NCI-H774 (cell line): ENCODE measurements at regions not wholly inside any gene's neighbourhood (a gene's known extent, or its start where the extent isn't known, plus 50 kb on each side); places are given as distances from the start of the nearest gene placed in this dataset.

Experiments used
- DNase-seq: peaks from one replicate; lab custom pipeline; 2025; lab: John Stamatoyannopoulos, UW

DNA sequence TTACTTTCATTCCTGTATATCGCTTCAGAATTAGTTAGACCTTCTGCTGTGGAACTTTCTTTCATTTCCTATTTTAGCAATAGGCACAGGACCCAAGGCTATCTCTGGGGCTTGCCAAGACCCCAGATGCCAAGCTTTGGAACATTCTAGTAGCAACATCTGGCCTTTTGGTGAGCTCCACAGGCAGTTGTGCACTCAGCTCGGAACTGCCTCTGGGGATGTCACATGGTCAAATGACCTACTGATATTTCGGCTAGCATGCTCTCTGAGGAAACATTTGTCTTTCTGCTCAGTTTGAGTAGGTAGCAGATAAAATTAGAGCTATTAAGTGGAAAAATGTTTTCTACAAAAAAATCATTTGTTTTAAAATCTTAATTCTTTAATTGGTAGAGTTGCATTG is 76.6 kb upstream of the ITGA4 start:
- DNase-seq = no peak

DNA sequence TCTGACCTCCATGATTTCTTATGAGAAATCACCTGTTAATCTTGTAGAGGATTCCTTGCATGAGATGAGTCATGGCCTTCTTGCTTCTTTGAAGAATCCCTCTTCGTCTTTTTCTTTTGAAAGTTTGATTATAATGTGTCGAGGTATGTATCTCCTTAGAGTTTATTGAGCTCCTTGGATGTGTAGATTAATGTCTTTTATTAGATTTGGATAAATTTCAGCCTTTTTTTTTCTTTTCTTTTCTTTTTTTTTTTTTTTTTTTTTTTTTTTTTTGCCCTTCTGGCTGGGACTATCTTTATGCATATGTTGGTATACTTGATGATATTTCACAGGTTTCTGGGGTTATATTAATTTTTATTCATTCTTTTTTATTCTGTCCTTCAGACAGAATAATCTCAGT is 72.3 kb upstream of the ITGA4 start:
- DNase-seq = no peak

DNA sequence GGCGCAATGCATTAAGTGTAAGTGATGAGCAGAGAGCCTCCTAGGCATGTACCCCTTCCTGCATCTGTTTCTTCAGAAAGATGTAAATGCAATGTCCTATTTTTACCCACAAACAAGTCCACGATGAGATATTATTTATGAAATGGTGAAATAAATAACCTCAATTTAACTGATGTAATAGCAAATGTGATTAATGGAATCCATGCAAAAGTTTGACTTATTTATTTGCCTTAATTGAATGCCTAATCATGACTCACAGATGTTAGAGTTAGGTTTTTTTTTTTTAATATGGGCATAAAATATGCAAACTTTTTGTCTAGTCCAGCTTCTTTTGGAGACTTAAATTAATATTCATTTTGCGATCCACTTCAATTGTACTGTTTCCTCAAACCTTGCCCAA is 67.7 kb upstream of the ITGA4 start:
- no peak for DNase-seq

DNA sequence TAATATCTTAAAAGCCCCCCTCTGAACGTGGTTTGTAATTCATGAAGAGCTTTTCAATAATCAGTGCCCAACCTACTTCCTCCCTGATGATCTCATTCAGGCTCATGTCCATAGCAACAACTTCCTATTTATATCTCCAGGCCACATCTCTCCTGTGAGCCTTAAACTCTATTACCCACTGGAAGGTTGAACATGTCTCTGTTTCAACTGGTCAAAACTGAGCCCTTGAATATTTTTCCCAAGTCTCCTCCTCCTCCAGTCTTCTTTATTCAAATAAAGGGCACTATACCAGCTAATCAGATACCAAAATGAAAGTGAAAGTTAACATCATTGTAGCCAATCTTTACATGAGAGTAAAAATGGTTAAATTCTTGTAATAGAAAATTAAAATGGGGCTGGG is 63.7 kb upstream of the ITGA4 start:
- DNase-seq = no peak

DNA sequence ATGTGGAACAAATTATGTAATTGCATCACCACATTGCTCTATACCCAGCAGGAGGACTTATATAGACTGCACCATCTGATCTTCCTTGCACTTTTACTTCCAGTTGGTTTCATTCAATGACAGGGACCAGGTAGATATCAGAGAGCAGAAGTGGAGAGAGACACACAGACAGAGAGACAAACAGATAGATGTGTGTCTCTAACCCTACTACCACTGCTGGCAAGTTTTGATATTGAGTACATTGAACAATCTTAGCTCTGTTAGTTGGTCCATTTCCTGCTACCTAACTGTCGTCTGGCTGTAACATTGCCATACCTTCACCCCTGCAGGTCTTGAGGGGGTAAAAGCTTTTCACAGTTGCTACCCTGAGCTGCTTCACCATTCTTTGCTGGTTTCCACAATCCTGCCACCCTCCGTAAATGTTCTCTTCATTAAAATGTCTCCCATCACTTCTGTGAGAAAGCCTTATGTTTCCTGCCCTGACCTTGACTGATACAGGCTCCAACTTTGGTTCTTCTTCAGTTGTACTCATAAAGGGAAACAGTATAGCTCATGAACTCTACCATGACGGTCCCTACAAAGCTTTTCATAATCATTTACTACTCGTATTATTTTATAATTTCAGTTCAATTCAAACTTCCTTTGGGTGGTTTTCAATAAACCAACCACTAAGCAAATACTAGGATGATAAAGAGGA is 62.3 kb upstream of the ITGA4 start:
- DNase-seq = no peak

DNA sequence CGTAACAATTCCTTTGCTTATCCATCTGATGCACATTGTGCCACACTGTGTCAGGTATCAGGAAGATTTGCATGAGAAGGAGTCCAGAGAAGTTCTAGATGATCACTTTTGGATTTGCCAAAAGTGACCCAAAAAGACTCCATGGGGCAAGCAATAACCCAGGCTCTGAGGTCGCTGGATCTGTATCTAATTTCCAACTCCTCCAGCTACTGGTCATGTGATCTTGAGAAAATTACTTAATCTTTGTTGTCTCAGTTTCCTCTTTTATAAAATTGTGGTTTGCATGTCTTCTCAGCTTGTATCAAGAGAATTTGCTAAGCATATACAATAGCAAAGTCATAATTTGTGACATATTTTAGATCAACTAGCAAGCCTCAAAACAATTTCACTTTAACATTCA is 61.3 kb upstream of the ITGA4 start:
- no peak for DNase-seq

DNA sequence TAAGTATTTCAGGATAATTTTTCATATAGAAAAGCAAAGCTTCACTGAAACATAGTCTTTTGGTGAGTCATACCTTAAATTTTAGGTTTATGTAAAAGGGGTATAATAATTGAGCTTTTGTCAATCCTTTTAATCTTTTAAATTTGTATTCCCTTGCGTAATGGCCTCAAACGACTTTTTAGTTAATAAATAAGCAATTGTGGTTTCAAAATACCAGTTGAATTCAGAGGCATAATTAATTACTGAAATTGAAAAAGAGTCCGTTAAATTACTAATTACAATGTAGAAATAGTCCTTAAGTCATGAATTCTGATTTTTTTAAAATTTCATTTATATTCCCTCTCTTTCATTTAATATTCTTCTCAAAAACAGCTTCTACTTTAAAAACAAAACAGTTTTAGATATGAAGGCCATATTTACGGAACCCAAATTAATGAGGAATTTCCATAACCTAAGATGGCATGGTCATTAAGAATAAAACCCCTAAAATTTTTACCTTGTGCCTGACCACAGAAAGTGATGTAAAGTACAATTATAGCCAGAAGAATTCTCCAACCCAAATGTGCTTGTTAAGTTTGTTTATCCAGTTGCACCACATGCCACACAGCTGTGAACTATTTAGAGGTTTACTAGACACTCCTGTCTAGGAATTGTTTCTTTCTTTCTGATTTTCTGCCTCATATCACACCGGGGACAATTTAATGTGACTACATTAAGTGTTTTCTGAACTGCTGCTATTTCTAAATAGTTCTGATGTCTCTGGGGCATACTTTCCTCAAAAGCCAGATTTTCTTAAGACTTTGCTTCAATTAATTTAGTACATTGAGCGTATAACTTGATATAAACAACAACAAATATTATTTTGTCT is 60.7 kb upstream of the ITGA4 start:
- DNase-seq = no peak

DNA sequence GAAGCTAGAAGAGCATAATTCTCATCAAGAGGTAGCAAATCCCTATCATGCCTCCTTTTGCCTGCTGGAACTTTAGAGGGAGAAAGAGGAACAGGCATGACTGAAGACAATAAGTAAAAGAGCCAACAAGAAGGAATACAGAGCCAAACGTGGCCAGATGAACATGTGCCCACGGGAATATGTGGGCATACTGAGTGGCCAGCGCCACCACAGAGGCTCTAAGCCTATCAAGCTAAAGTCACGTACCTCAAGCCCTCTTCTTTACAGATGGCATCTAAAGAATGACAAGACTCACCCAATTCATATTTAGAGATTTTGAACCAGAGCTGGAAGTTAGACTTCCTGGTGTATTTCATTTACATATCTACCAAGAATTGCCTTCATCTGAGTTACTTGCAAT is 59.9 kb upstream of the ITGA4 start:
- no peak for DNase-seq

DNA sequence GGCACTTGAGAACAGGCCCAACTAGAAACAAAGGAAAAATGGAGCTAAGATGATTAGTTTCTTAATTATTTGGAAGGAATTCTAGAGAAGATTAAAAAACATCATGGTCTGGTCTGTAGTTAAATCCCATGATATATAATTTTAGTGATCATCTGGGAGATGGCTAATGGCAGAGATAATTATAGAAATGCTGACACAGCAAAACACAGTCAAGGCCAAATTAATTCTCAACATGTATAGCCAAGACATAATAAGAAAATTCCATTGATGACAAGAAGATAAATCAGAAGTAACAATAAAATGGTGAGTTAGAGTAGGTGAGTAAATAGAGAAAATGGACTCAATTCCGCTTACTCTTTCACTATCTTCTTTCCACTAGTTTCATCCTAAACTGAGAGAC is 59.2 kb upstream of the ITGA4 start:
- DNase-seq = no peak

DNA sequence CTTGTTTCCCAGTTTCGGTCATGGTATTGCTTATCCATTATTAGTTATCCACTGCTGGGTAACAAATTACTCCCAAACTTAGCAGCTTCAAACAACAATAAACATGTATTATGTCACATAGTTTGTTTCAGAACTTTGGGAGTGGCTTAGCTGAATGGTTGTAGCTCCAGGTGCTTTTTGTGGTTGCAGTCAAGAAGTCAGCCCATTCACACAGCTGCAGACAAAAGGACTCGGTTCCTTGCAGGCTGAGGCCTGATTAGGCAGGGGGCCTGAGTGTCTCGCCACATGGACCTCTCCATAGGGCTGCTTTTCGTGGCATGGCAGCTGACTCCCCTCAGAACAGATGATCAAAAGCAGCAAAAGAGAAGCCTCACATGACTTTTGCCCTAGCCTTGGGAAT is 58.2 kb upstream of the ITGA4 start:
- DNase-seq = no peak

DNA sequence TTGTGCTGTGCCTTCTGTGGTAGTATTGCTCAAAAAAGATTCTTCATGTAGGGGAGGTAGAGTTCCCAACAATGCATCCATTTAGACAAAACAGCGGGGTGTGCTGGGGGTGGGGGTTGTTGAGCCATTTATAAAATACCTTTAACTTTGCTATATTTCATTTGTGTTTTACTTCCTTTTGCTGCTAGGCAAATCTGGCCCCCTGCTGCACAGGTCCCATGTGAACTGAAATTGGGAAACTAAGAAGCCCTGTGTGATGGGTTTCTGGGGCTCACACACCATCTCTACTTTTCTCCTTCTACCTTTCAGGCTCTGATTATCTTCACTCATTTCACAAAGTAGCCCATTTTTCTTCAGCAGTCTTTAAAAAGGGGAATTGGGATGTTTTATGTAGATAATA is 52.7 kb upstream of the ITGA4 start:
- no peak for DNase-seq

DNA sequence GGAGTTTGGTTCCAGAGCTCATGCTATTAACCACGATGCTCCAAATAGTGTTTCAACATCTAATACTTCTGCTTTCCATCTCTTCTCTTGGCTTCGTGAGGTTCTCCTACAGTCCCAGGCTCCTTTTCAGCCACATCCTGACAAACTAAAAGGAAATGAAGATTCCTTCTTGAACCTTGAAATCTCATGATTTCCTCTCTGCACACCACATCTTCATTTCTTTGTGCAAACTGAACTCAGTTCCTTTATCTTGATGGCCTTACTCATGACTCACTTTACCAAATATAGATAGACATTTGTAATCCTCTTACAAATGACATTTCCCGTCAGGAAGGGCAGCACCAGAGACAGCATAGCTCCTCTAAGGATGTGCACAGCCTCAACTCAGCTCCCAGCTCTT is 50.0 kb upstream of the ITGA4 start:
- no peak for DNase-seq
